GM12891 (cell line): ENCODE measurements at regions not wholly inside any gene's neighbourhood (a gene's known extent, or its start where the extent isn't known, plus 50 kb on each side); places are given as distances from the start of the nearest gene placed in this dataset.

Experiments
- PAX5 ChIP-seq: IDR thresholded peaks from 2 replicates; pipeline ENCODE4 v1.6.1; 2011; ENCODE audit warnings: low read length, moderate library complexity, mild to moderate bottlenecking; ENCODE audit not compliant: insufficient read depth, severe bottlenecking
- POLR2A ChIP-seq: IDR thresholded peaks from 2 replicates; pipeline ENCODE4 v1.6.1; 2011; ENCODE audit warnings: low read depth, low read length, control low read depth
- POLR2AphosphoS5 ChIP-seq: IDR thresholded peaks from 2 replicates; pipeline ENCODE4 v1.6.1; 2011; ENCODE audit warnings: low read depth, low read length, control low read depth
- POU2F2 ChIP-seq: IDR thresholded peaks from 2 replicates; pipeline ENCODE4 v1.6.1; 2011; ENCODE audit warnings: low read depth, mild to moderate bottlenecking, control low read depth, low read length, moderate library complexity
- SPI1 ChIP-seq: IDR thresholded peaks from 2 replicates; pipeline ENCODE4 v1.6.1; 2011; ENCODE audit warnings: low read depth, low read length, control low read depth
- TAF1 ChIP-seq: IDR thresholded peaks from 2 replicates; pipeline ENCODE4 v1.6.1; 2011; ENCODE audit warnings: low read depth, low read length, control low read depth

DNA sequence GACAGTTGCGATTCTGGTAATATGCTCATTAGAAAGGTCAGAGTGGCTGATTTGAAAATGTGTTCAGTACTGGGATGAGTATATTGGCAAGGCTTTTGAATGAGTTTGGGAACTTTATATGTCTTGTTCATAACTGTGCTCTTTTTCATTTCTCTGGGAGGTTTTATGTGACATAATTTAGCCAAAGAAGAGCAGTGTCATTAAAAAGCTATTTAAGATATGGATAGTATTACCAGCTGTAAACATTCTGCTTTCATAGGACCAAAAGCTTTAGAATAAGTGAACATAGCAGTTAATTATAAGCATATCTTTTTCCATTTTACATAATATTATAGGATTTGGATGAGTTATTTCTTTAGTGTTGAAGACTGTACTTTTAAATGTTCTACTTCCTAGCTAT is 260.4 kb downstream of the TTC6 start:
- TF ChIP-seq POLR2AphosphoS5: no peak
- TF ChIP-seq TAF1: no peak
- no peak for TF ChIP-seq POLR2A
- TF ChIP-seq POU2F2: no peak
- TF ChIP-seq PAX5: no peak
- TF ChIP-seq SPI1: no peak
